ENCODE measurements at regions not wholly inside any gene's neighbourhood (a gene's known extent, or its start where the extent isn't known, plus 50 kb on each side); places are given as distances from the start of the nearest gene placed in this dataset.

- H3K79me2 ChIP-seq (ENCODE audit: insufficient read depth, low read depth) = no peaks in the 10 kb centered on the region
These were observed 135.4 kb upstream of the NAMPT start for GRCh38 chr7:106420210-106420609.

GRCh38 chr7:106419455-106420182 lies 134.8 kb upstream of the NAMPT start:
- TF ChIP-seq CTCF (conservative IDR thresholded peaks at IDR 0.05; ENCODE audit: low read depth, low read length) = no peak

More at GRCh38 chr7:106420210-106420609, 135.4 kb upstream of the NAMPT start:
- Histone ChIP-seq H3K27me3 (ENCODE audit: insufficient read depth, low read depth) (no peaks in the 10 kb centered on the region), H4K20me1 (ENCODE audit: insufficient read depth) (no peaks in the 10 kb centered on the region), H3K27ac (no peak overlapping the region), H3K9ac (no peak overlapping the region), H3K36me3 (ENCODE audit: insufficient read depth) (no peaks in the 10 kb centered on the region), H3K4me1 (ENCODE audit: low read depth, poor library complexity, severe bottlenecking) (peaks cover 14% of the 10 kb centered on the region), H3K4me3 (IDR thresholded peaks at IDR 0.05; ENCODE audit: insufficient read depth, low read depth, low read length) (no peak overlapping the region), H2AFZ (ENCODE audit: low read depth) (no peak overlapping the region), H3K4me2 (no peak overlapping the region)
- TF ChIP-seq CTCF (conservative IDR thresholded peaks at IDR 0.05; ENCODE audit: low read depth, low read length) = no peak

GRCh38 chr7:106418526-106418925 lies 133.7 kb upstream of the NAMPT start:
- no peak overlapping the region for H3K27ac ChIP-seq

More at GRCh38 chr7:106419455-106420182, 134.8 kb upstream of the NAMPT start:
- Histone ChIP-seq H3K27me3 (ENCODE audit: insufficient read depth, low read depth) (no peaks in the 10 kb centered on the region), H3K4me1 (ENCODE audit: low read depth, poor library complexity, severe bottlenecking) (peaks cover 8% of the 10 kb centered on the region), H3K4me3 (IDR thresholded peaks at IDR 0.05; ENCODE audit: insufficient read depth, low read depth, low read length) (no peak overlapping the region), H2AFZ (ENCODE audit: low read depth) (no peak overlapping the region), H3K4me2 (no peak overlapping the region), H3K27ac (no peak overlapping the region), H3K36me3 (ENCODE audit: insufficient read depth) (no peaks in the 10 kb centered on the region), H3K79me2 (ENCODE audit: insufficient read depth, low read depth) (no peaks in the 10 kb centered on the region), H3K9ac (no peak overlapping the region), H4K20me1 (ENCODE audit: insufficient read depth) (no peaks in the 10 kb centered on the region)

GRCh38 chr7:106418094-106418493 lies 133.3 kb upstream of the NAMPT start:
- Histone ChIP-seq H3K4me2 (no peak overlapping the region), H3K27me3 (ENCODE audit: insufficient read depth, low read depth) (no peaks in the 10 kb centered on the region), H3K4me3 (IDR thresholded peaks at IDR 0.05; ENCODE audit: insufficient read depth, low read depth, low read length) (no peak overlapping the region), H4K20me1 (ENCODE audit: insufficient read depth) (no peaks in the 10 kb centered on the region), H3K27ac (no peak overlapping the region), H2AFZ (ENCODE audit: low read depth) (no peak overlapping the region), H3K9ac (no peak overlapping the region), H3K4me1 (ENCODE audit: low read depth, poor library complexity, severe bottlenecking) (no peaks in the 10 kb centered on the region), H3K36me3 (ENCODE audit: insufficient read depth) (no peaks in the 10 kb centered on the region), H3K79me2 (ENCODE audit: insufficient read depth, low read depth) (no peaks in the 10 kb centered on the region)
- TF ChIP-seq CTCF (conservative IDR thresholded peaks at IDR 0.05; ENCODE audit: low read depth, low read length) = no peak

More at GRCh38 chr7:106418526-106418925, 133.7 kb upstream of the NAMPT start:
- Histone ChIP-seq H3K27me3 (ENCODE audit: insufficient read depth, low read depth) (no peaks in the 10 kb centered on the region), H2AFZ (ENCODE audit: low read depth) (no peak overlapping the region), H3K79me2 (ENCODE audit: insufficient read depth, low read depth) (no peaks in the 10 kb centered on the region), H3K4me3 (IDR thresholded peaks at IDR 0.05; ENCODE audit: insufficient read depth, low read depth, low read length) (no peak overlapping the region), H3K36me3 (ENCODE audit: insufficient read depth) (no peaks in the 10 kb centered on the region), H4K20me1 (ENCODE audit: insufficient read depth) (no peaks in the 10 kb centered on the region), H3K4me2 (no peak overlapping the region), H3K4me1 (ENCODE audit: low read depth, poor library complexity, severe bottlenecking) (no peaks in the 10 kb centered on the region), H3K9ac (no peak overlapping the region)
- no peak for TF ChIP-seq CTCF (conservative IDR thresholded peaks at IDR 0.05; ENCODE audit: low read depth, low read length)
